GM19455 (cell line): ENCODE measurements at regions not wholly inside any gene's neighbourhood (a gene's known extent, or its start where the extent isn't known, plus 50 kb on each side); places are given as distances from the start of the nearest gene placed in this dataset.

ENCODE experiments used
- ATAC-seq: cut with Tn5 transposase; IDR thresholded peaks from one replicate; pipeline ENCODE4 v1.9.1; 2021; ENCODE audit not compliant: unreplicated experiment

DNA sequence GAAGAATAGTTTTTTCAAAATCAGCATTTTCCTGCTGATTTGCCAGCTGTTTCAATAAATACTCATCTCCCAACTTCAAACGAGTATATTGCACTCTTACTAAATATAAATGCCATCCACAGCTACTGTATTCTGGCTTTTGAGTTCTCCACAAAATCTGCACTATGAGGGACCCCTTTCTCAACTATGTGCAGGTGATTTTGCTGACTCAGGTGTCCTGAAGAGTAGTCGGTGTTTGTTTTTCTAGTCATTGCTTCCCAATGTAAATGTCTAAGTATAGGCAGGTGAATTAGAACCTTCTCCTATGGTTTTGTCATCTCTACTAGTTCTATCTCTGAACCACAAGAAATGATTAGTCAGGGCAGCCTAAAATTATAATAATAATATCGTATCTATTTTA, 616.8 kb upstream of the MEF2C start:
- no peak for ATAC-seq

DNA sequence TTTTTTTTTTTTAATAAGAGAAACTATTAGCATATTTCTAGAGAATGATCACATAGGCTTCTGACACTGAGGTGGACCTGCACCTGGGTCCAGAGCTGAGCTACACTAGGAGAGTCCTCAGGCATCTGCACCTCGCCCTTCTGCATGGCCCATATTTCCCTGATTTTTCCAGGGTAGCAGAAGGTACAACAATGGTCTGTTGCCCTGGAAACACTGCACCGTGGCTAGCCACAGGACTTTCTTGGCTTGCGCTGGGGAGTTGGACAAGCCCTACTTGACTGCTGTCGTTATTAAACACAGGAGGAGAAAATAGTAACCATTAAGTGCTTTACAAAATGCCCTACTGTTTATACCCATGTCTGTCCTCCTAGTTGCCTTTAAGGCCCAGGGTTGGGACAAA, 615.7 kb upstream of the MEF2C start:
- no peak for ATAC-seq

DNA sequence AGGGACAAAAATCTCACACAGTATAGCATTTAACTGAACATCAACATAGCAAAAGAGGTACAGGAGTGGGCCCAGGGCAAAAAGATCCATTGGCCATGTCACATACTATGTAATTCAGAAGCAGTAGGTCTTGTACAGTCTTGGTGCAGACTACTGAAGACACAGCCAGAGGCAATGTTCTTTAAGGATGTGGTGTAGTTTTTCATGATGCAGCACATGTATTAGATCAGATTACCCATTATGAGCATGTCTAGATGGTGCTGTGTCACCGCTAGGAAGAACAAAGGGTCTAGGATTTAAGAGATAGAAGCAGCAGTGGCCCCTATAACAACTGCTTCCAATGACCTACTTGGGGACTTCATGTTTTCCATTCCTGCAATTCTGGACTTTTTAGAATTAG, 610.4 kb upstream of the MEF2C start:
- ATAC-seq: no peak

DNA sequence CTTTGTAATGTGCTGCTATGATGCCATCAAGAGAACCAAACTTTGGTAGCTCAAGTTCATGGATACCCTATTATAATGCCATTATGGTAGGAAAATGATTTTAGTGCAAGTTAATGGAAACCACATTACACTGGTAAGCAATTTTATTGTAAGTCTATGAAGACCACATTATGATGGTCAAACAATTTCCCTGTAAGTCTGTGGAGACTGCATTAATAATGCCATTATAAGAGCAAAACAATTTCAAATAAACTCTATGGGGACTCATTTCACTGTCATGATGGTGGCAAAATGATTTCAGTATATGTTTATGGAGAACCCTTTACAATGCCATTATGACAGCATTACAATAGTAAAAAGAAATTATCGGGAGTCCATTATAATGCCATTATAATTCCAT, 602.0 kb upstream of the MEF2C start:
- no peak for ATAC-seq

DNA sequence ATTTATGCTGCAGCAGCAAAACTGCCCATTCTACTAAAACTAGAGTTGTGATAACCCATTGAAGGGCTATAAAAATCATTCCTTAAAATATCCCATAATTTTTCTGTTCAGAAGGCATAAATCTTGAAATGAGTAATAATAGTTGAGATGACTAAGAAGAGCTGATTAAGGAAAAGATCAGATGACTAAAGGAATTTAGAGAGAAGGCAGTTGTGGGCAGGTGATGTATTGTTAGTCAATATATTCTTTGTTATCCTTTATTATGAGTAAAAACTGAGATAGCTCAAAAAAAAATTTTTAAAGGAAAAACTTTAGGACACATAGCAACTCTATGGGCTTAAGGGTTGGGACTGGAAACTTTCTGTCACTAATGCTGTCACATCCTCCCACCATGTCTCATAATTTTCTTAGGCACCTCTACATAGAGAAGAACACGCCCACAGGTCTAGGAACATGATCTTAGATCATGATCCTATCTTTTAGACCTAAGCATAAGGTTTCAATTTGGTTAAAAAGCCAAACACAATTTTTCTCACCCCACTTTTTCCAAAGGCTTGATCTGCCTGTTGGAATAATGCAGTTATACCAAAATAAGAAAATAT, 597.5 kb upstream of the MEF2C start:
- ATAC-seq: no peak

DNA sequence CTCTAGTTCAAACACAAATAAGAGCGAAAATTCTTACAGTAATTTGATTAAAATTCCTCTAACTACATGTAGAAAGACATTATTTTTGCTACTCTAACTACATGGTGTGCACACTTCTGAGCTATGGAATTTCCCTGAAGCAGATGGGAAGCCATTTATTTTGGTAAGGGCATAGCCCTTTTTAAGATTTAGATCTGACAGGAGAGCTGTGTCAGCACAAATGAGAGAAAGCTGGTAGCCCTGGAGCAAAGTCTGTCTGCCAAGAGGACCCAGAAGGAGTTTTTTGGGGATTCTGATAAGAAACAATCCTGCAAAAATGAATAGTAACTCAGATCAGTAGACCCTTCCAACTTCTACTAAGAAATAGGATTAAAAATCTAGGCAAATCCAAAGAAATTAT, 595.9 kb upstream of the MEF2C start:
- ATAC-seq: no peak

DNA sequence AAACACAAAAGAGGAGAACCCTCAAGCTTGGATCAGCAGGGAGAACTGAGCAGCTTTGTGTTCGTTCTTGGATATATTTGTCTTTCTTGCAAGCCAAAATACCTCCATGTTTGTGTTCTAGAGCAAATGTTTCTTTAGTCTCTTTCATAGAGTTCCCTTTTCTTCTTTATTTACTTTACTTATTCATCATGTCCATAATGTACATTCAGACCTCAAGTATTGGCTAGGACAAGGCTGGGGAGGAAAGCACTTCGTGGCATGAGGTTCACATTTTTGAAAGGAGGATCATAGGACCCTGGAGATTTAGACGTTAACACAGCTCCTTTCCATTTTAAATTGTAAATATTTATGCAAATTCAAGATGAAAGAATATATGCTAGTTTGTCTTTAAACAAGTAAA, 590.2 kb upstream of the MEF2C start:
- ATAC-seq: no peak

DNA sequence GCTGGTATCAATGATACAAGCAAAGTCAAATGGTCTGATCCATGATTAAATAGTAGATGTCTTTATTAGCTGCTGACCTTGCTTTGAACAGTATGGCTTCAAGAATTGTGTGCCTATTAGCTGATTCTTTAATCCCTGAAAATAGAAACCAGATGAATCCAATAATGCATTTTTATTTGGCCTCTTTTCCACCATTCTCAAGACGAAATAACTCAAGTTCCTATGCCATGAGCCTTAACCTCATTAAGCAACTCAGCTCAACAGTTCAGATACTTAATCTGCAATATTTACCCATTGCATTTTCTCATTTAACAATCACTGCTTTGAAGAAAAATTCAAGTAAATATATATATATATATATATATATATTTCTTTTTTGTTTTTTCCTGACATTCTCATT, 588.6 kb upstream of the MEF2C start:
- no peak for ATAC-seq

DNA sequence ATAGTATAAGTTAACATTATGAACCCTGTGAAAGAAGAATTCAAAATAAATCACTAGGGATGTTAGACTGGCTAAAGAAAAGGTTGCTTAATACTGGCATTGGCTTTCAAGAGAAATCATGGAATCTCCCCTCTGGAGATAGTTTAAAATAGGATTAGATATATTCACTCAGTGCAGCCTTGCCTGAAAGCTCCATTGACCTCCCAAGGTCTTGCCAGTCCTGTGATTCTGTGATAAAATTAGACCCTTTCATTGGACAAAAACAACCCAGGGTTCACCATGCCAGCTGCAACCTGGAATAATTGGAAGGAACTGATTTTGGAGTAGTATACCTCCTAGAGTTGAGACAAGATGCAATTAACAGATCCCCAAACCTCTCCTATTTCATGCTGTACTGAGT, 588.1 kb upstream of the MEF2C start:
- ATAC-seq: no peak

DNA sequence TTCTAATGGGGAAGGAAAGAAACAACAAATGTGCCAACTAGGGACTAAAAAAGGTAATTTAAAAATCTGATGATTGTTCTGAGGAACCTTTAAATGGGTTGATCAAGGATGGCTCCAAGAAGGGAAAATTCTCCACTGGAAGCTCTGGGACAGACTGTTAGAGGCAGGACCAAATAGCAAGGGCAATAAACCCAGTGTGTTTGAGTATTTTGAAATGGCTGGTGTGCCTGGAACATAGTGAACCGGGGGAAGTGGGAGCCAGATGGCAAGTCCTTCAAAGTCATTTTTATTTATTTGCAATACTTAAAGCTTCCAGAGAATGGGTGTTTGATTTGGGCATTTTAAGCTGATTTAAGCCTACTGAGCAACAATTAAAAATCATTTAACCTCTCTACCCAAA, 587.7 kb upstream of the MEF2C start:
- ATAC-seq: no peak

DNA sequence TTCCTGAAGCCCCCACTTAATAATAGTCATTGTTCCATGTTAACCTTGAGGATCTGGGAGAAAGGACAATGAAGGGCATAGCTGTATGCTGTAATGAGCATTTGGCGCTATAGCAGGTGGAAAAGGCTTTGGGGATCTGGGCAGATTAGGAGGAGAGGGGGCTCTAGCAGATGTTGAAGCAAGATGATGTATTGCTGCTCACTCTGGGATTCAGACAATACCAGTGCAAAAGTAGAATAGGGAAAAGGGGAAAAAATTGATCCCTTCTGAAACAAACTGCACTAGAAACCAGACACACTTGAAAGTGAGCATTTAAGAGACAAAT, 575.3 kb upstream of the MEF2C start:
- no peak for ATAC-seq

DNA sequence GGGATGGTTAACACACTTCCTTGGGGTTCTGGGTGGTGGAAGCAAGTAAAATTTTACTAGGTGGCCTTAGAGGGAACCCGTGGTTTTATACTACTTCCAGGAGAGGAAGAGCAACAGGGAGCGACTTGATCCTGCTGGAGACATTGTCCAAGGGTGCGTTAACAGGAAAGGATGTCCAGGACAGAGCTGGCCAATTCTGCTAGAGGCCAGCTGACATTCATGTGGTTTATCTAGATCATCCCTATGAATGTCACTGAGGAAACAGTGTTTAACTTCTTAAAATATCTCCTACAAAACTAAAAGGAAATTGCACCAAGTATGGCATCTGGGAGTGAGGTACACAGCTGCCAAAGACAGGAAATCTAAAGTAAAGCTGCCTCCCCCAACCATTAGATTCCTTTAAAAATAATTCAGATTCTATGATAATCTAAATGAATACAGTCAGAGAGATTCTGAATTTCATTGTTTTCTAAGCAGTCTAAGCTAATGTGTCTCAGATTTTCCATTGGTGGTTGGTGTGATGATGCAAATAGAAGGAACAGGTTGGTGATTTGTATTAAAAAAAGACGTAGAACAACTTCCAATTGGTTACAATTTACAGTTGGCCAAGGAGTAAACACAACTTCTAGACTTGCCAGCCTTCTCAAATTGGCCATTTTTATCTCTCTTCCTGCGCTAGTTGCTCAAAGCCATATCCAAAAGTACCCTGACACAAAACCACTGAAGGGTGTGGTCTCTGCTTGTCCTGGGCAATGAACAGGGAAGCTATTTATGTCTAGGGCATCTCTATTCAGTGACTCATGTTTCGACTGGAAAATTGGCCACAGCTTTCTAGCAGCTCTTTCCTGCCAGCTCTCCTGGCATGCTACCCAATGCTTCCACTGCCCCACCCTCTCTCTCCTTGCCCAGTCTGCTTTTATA, 574.7 kb upstream of the MEF2C start:
- ATAC-seq: no peak

DNA sequence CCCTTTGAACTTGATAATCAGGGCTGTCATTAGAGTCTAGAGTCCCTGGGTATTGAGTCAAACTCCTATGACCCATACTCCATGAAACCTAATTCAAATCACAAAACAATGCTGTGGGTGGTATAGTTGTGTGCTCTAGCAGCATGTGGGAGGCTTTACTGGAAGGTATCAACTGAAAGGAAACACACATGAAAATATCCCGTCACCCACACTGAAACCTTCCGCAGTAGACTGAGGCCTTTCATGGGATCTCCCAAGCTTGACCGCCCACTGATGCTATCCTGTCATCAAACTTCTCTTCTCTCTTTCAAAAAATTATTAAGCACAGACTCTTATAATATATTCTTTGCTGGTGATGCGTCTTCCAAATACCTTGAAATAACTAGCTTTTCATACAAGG, 569.1 kb upstream of the MEF2C start:
- no peak for ATAC-seq

DNA sequence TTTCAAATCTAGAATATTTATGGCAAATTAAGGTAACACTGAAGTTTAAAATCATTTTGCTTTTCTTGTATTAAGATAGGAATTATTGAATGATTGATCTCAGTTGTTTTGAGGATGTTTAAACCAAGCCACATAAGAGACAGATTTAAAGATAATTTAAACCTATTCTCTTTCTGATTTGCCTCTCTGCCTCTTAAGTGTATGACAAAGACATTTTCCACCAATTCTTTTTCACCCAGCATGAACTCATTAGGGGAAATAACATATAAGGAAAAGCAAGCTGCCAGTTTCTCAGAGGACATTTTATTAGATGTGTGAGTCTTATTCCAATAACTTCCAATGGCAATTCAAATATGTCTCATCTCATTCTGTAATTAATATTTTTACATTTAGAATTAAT, 568.3 kb upstream of the MEF2C start:
- ATAC-seq: no peak

DNA sequence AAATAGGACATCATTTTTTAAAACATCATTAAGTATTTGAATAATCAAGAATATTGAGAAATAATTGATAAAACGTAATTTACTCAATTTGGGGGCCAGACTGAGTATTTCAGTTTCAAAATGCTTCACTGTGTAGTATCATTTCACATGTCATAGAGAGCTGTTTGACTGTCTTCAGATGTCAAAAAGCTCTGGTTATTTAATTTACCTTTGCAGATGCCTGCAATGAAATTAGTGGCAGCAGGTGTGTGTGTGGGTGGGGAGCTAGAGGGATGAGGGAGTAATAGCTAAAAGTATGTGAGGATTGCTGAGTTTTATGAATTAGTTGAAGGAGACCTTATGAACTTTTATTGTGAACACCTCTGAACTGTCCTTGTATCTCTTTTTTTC, 567.2 kb upstream of the MEF2C start:
- no peak for ATAC-seq

DNA sequence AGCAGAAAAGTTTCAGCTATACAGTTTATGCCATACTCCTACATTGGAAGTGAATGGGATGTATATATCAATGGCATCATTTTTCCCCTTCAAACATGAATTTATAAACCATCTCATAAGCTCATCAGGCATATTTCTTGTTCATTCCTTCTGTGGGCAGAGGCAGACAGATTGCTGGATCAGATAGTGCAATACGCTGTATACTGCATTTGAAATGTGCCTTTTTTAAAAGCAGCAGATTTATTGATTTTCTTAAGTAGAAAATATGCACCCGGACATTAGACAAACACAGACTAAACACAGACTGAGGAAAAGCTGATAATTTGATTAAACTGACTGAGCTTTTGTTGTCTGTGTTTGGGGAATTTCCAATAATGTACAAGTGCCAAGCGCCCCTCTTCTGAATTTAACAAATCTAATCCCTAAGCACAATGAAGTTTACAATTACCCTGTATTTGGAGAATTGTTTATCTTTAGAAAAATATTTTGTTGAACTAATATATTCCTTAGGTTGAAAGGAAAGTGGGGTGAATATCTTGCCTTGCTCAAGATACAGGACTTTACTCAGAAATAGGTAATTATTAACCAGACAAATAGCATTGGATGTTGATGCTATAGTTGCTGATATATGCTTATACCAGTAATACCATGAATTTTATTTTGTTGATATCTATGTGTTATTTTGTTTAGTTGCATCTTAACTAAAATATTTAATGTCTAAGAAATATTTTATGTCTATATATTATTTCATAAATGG, 566.6 kb upstream of the MEF2C start:
- ATAC-seq: no peak

DNA sequence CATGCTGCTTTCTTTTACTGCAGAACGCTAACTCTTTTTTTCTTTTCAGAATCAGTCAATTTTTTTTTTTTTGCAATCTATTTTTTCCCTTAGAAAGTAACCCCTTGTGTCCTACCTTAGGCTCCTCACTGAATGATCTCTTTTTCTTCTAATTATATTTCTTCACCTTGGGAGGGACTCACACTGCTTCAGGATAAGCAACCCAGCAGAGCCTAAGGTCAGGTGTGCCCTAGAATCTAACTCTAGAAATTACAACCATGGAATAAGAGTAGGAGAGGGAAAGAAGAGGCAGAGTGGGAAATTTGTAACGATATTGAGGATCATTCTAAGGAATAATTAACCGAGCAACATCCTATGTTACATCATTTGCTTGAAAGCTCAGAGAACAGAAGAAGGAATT, 564.0 kb upstream of the MEF2C start:
- ATAC-seq: no peak

DNA sequence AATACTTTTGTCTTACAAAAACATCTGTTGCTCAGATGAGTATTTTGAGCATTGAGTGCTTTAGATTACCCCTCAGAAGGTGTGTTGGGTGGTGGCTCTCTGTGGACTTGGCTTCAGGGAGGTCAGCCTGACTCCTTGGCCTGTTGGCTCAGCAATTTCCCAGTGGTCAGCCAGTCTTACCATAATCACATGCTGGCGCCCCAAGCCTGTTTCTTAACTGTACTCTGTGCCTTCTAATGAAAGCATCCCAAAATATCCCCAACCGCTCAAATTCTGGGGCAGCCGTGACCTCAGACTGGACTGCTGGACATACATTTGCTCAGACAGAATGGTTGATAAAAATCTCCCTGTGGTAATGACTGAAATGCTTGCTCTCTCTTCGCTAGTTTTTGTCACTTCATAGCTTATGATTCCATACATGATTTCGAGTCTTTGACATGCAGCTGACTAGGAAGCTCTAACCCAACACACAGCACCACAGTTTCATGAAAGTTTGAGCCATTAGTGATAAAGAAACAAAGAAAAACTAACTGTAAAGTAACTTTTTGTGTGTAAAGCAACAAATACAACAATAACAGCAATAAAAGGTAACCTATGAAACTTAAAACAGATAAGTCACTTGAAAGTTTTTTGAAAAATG, 562.2 kb upstream of the MEF2C start:
- no peak for ATAC-seq

DNA sequence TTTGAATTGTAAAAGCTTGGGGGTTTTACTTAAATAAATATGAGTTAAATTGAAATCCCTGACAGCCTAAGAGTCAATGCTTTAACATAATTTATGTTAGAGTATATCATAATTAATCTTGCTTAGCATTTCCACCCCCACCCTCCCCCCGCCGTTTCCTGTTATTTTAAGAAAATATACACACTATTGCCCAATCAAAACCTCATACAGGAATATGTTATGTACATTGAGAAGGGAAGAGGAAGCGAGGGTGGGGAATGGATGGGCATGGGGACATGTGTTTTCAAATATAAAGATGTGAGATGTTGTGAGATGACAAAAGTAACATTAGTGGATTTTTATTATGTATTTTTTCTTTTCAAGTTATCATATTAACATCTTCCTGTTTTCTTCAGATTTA, 561.1 kb upstream of the MEF2C start:
- no peak for ATAC-seq

DNA sequence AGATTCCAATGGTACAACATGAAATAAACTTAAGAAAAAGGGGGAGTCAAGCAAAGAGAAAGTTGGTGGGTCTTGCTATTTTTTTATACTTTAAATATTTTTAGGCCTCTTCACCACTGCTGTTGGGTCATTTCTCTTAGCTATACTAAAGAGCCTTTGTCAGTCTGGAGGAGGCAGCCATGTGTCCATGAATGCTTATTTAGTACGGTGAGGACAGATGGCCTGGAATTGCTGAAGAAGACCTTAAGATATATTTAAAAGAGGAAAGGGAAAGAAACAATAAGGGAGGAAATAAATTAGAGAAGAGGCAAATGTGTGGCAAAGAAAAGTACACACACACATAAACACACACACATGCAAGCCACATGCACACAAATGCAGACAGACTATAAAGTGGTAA, 560.5 kb upstream of the MEF2C start:
- ATAC-seq: no peak

DNA sequence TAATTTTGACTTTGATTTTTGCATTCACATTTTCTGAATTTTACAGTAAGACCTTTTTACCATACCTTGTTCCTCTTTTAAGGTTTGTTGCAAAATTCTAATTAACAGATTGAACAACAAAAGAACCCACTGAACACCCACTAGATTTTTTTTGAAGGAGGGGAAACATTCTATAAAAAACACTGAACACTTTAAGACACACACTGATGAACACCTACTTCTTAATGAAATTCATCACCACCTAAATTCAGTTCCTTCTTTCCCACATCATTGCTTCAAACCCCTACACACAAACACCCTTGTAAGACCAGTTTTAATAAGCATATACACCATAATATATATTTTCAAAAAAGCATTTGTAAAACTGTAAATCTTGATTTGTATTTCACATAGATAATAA, 559.0 kb upstream of the MEF2C start:
- no peak for ATAC-seq

DNA sequence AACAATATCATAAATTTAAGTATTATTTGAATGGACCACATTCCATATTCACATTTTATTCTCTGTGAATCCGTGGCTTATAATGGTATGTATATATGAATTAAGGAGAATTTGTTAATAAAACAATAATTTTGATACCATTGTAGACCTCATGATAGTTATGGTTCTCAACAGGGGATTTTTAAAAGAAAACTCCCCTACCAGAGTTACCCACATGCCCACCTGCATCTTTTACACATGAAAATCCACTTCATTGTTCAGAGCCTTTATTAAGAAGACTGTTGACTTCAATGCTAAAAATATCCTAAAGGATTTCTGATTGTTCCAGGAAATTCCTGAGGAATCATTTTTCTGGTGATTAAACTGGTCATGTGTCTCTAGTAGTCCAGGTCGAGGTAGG, 557.7 kb upstream of the MEF2C start:
- no peak for ATAC-seq
